ENCODE measurements at regions not wholly inside any gene's neighbourhood (a gene's known extent, or its start where the extent isn't known, plus 50 kb on each side); places are given as distances from the start of the nearest gene placed in this dataset.

DNA sequence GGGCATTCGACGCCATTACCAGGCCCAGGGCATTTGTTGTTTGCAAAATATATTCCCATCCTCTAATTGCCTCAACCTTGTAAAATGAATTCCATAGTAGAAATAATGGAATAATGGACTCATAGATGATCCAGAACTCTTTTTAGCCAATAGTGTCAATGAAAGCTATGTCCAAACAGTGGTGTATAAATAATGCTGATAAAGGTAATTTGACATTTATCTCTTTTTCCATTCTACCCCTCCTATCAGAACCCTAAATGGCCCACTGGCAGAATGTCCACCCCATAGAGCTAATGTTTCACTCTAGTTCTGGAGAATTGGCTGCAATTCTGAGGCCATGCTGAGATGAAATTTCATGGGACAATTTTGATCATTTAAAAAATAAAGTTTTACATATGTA lies 76.4 kb upstream of the DLX6 start:
- no peak for DNase-seq

DNA sequence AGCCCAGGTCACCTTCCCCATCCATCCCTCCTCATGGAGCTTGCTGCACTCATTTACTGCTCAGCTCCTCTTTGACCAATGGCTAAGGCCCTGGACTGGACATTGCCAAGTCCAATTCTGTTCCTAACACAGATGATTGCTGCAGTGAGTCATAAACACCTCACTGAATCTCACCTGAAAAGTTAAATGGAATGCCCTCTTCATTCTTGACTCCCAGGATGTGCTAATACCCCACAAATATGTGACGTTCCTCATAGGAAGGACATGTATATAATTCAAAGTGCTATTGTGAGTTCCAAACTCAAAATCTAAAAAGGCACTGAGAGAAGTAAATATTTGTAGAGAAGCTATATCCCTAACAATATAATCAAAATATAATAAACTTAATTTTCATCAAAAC lies 73.5 kb upstream of the DLX6 start:
- no peak for DNase-seq

DNA sequence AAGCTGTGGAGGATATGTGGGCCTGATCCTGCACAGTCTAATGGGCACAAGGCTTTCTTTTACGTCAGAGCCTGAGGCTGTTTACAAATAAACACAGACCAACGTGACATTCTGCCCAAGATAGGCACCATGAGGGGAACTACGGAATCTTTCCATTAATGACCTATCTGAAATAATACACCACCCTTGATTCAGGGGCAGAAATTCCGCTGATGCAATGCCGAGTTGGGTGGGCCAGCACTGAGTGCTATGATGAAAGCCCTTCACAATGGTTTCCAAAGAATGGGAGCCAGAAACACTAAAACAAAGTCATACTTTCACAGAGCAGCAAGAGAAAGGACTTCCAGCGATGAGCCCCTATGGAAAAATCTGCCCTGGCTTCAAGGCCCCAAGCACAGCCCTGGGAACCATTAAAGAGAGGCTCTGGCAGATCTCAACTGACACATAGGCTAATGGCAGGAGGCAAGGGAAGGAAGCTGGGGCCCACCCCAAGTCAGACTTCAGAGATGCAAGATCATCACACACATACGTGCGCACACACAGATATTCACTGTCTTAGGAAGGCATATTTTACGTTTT lies 72.2 kb upstream of the DLX6 start:
- no peak for DNase-seq

DNA sequence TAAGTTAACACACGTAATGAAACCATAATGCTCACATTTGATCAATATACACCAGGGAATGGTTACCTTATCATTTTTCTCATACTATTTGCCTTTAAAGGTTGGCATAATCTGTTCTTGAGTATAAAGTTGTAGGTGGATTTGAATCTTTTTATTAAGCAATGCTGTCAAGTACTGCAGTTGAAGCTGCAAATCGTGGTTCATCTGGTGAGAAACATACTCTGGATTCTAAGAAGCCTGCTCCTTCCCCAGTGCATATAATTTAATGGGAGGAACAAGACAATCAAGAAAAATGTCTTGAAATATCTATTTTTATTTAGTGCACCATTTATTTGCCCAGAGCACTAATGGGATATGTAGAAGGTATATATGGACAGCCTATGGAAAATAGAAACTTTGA lies 68.7 kb upstream of the DLX6 start:
- DNase-seq = no peak

DNA sequence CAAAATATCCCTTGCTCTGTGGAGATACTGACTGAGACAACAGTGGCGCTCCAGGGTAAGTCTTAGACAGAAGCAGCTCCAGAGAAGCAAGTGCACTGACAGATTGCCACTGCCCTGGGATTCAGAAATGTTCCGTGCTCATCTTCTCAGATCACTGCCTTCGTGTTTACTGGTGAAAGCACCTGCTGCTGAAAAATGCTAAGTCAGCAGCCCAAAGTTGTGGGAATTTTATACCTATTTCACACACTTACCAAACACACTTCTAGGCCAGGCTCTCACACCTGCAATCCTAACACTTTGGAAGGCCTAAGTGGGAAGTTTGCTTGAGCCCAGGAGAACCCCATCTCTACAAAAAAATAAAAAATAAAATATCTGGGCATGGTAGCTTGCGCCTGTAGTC lies 63.2 kb upstream of the DLX6 start:
- no peak for DNase-seq

DNA sequence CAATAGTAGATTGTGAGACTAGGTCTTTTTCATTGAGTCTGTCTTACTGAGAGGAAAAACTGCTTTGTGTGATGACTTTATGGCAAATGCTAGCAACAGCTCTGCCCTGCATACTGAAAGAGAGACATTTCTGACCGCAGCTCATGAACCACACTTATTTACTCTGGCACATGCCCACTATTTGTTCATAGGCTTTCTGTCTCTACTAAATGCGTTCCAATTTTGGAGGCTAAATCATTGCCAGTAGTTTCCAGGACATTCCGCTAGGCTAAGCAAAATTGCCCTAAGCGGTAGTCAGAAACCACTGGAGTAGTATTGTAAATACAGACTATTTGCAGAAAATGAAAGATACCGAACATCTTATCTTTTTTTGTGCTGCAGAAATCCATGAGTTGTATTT lies 55.6 kb upstream of the DLX6 start:
- DNase-seq = no peak

DNA sequence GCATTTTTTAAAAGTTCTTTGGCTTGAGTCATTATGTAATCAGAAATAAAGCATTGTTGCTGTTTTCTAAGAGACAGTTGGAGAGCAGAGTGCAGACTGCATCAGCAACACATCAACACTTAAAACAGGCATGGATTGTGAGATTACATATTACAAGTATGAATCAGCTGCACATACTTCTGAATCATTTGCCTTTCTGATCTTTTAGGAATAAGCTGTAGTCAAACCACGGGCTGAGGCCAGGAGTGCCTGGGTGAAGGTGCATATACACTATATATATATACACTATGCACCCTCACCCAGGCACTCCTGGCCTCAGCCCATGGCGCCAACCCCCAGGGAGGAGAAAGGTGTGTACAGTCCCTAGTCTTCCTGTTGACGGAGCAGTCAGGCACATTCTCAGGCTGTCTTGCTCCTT lies 52.4 kb upstream of the DLX6 start:
- no peak for DNase-seq

DNA sequence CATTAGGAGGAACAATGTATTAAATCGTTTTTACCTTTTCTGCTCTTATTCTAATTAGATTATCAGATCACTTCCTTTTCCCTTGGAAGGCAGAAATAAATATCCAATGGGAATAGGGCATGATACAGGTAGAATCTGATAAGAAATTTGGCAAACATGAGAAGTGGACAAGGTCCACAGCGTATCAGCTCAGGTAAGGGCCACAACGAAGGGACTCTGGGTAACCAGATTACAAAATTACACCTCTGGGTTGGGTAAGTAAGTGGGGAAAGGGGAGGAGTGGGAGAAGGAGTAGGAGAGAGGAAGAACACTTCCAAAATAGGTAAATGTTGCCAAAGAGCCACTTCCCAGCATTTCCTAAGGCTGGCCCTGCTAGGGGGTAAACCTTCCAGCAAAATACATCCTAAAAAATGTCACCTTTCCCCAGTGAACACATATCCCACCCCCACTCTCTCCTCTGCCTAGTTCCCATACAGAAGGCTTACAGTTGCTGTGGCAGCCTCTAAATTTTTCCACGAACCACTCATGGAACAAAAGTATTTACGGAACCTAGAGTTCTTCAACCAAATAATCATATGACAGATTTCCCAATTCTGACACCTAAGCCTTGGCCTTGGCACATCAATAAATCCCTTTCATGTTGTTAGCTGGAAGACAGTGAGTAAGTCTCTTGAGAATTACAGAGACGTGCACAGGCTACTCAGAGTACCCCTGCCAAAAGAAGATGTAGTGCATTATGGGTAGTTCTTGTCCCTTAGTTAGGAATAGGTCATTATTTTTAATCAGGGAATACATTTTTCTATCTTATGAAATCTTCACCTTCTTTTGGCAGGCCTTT lies 51.5 kb upstream of the DLX6 start:
- no peak for DNase-seq
